Astrocyte of the spinal cord (primary cell): ENCODE measurements at regions not wholly inside any gene's neighbourhood (a gene's known extent, or its start where the extent isn't known, plus 50 kb on each side); places are given as distances from the start of the nearest gene placed in this dataset.

ENCODE experiments used
- DNase-seq: peaks from one replicate; pipeline ENCODE4 v3.0.0; 2011; ENCODE audit warnings: low read depth, low spot score
- H3K4me3 ChIP-seq: 2 replicates; pipeline ENCODE4 v1.5.1; 2011; ENCODE audit warnings: low read depth, mild to moderate bottlenecking, low read length, moderate library complexity
- in situ Hi-C: cut with HindIII; loops from 2 replicates; pipeline ENCODE4 v1.10.0; 2017; ENCODE audit warnings: low sequenced_read_pairs
- TF ChIP-seq, protein P1 (sequence below): IDR thresholded peaks from 2 replicates; pipeline ENCODE4 v1.5.1; 2012; ENCODE audit warnings: low read depth, mild to moderate bottlenecking, low read length, inconsistent platforms

DNA sequence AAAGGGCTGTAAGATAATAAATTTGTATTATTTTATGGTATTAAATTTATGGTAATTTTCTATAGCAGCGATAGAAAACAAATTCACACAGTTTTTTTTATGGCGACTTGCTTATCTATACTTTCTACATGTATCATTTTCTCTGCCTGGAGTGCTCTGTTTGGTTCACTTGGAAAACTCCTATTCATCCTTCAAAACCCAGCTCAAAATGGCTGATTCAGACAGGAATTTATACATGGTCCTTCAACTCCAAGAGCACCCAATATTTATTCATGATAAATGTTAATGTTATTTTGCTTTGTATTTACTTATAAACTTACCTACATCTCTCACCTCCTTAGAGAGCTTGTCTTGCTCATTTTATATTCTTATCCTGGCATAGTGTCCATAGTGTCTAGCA lies 55.6 kb upstream of the SSX2IP start:
- DNase-seq, result no peak
- in situ Hi-C loops, result no loop called here
- no peak overlapping the region for H3K4me3 ChIP-seq
- TF ChIP-seq, protein P1, sequence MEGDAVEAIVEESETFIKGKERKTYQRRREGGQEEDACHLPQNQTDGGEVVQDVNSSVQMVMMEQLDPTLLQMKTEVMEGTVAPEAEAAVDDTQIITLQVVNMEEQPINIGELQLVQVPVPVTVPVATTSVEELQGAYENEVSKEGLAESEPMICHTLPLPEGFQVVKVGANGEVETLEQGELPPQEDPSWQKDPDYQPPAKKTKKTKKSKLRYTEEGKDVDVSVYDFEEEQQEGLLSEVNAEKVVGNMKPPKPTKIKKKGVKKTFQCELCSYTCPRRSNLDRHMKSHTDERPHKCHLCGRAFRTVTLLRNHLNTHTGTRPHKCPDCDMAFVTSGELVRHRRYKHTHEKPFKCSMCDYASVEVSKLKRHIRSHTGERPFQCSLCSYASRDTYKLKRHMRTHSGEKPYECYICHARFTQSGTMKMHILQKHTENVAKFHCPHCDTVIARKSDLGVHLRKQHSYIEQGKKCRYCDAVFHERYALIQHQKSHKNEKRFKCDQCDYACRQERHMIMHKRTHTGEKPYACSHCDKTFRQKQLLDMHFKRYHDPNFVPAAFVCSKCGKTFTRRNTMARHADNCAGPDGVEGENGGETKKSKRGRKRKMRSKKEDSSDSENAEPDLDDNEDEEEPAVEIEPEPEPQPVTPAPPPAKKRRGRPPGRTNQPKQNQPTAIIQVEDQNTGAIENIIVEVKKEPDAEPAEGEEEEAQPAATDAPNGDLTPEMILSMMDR, result no peak

DNA sequence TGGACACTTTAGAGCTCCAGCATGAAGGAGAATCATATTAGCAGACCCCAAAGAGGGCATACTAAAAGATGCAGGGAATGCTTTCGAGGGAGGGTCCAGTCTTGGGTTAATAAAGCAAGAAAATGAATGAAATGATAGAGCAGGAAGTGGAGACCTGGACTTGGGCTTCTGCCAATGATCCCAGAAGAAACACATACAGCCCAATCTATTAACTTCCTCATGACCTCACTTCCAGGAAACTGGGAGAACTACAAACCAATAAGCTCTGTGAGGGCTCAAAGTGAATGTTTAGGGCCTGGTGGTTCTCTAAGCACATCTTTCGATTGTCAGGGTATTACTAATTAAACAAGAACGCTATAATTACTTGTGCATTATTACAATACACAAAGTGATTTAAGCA lies 53.6 kb upstream of the SSX2IP start:
- TF ChIP-seq, protein P1, result no peak
- no peak for DNase-seq
- no peak overlapping the region for H3K4me3 ChIP-seq
- in situ Hi-C loops, result no loop called here

DNA sequence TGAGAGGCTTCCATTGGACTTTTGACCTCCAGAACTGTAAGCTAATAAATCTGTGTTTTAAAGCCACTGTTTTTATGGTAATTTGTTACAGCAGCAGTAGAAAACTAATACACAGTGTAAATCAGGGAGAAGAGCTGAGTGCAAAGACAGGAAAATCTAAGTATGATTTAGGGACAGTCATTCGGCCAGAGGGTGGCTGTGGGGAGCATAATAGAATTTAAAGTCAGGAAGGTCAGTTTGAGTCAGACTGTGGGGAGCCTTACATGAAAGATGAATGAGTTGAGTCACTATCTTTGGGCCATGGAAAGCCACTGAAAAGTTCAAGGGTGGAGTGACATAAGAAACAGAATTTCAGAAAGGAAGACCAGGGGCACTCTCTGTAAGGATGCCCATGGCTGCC lies 52.4 kb upstream of the SSX2IP start:
- no peak for DNase-seq
- in situ Hi-C loops, result no loop called here
- H3K4me3 ChIP-seq, result no peak overlapping the region
- TF ChIP-seq, protein P1, result no peak

DNA sequence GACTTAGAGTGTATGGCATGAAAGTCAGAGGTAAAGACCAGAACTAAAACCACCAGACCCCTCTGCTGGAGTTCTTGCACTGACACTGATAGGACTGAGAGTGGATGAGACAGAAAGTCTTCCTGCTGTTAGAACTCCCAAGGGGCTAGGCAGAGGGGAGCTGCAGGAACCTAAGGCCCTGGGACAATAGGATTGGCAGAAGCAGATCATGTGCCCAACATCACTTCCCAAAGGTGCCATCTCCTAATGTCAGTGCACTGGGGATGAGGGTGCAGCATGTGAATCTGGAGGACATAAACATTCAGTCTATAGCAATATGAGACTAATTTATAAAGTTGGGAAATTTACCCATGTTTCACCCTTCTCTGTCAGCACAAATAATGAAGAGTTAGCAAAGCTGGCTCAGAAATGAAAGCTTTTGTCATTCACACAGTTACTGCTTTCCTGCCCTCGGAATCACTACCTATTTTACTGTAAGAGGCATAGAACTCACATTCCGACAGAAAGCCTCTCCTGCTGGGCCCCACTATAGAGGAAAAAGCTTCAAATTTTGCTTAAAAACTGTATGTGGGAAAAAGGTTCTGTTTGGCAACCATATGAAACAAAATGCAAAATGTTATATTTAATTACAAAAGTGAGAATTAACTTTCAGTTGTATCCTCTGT lies 49.9 kb upstream of the SSX2IP start:
- in situ Hi-C loops, result no loop called here
- no peak overlapping the region for H3K4me3 ChIP-seq
- TF ChIP-seq, protein P1, result no peak
- DNase-seq, result no peak
